Smooth muscle cell (in vitro differentiated cells): ENCODE measurements at regions not wholly inside any gene's neighbourhood (a gene's known extent, or its start where the extent isn't known, plus 50 kb on each side); places are given as distances from the start of the nearest gene placed in this dataset.

Source experiments
- DNase-seq: peaks from one replicate; lab custom pipeline; 2025; ENCODE audit not compliant: unreplicated experiment; lab: John Stamatoyannopoulos, UW
- H2AFZ ChIP-seq: fragments of 200-600 bp; sonication (generic); 2 replicates; pipeline ENCODE4 v1.6.0; 2016; ENCODE audit warnings: antibody characterized with exemption, low read depth, mild to moderate bottlenecking
- H3F3A ChIP-seq: fragments of 200-600 bp; sonication (generic); 2 replicates; pipeline ENCODE4 v1.6.0; 2017; ENCODE audit warnings: antibody characterized with exemption, low read depth
- H3K27ac ChIP-seq: fragments of 200-600 bp; sonication (generic); 2 replicates; pipeline ENCODE4 v1.5.1; 2016; ENCODE audit warnings: low read depth, mild to moderate bottlenecking
- H3K27me3 ChIP-seq: fragments of 200-600 bp; sonication (generic); 2 replicates; pipeline ENCODE4 v1.6.1; 2016; ENCODE audit warnings: low read depth, mild to moderate bottlenecking
- H3K36me3 ChIP-seq: fragments of 200-600 bp; sonication (generic); 2 replicates; pipeline ENCODE4 v1.5.1; 2016; ENCODE audit warnings: low read depth
- H3K4me1 ChIP-seq: fragments of 200-600 bp; sonication (generic); 2 replicates; pipeline ENCODE4 v1.5.1; 2016; ENCODE audit warnings: low read depth
- H3K4me2 ChIP-seq: fragments of 200-600 bp; sonication (generic); 2 replicates; pipeline ENCODE4 v1.6.0; 2016; ENCODE audit warnings: mild to moderate bottlenecking
- H3K4me3 ChIP-seq: fragments of 200-600 bp; sonication (generic); 2 replicates; pipeline ENCODE4 v1.5.1; 2016; ENCODE audit warnings: mild to moderate bottlenecking
- H3K79me2 ChIP-seq: fragments of 200-600 bp; sonication (generic); 2 replicates; pipeline ENCODE4 v1.6.0; 2016; ENCODE audit warnings: low read depth, mild to moderate bottlenecking
- H3K9ac ChIP-seq: fragments of 200-600 bp; sonication (generic); 2 replicates; pipeline ENCODE4 v1.6.0; 2016; ENCODE audit warnings: low read depth
- H3K9me3 ChIP-seq: fragments of 200-600 bp; sonication (generic); replicated peaks from 2 replicates; pipeline ENCODE4 v1.5.1; 2016; ENCODE audit warnings: low read depth
- H4K20me1 ChIP-seq: fragments of 200-600 bp; sonication (generic); 2 replicates; pipeline ENCODE4 v1.6.0; 2016; ENCODE audit warnings: low read depth
- CTCF ChIP-seq: fragments of 200-600 bp; sonication (generic); IDR thresholded peaks from 2 replicates; pipeline ENCODE4 v1.5.1; 2017; ENCODE audit warnings: borderline replicate concordance, mild to moderate bottlenecking, antibody characterized with exemption; ENCODE audit not compliant: insufficient read depth, poor library complexity, severe bottlenecking
- WGBS: methylation state at CpG from one replicate; pipeline ENCODE4 v1.1.7; 2016; ENCODE audit warnings: low lambda C conversion rate; 5-methylcytosine and 5-hydroxymethylcytosine counted together

- no peak overlapping the region for H3K9ac ChIP-seq
- DNase-seq, result no peak
- WGBS, result 63% methylated on average over 3 of the region's 3 CpGs
Observed at GRCh38 chr6:51260003-51260402, 441.3 kb downstream of the TFAP2B start.

GRCh38 chr6:51261691-51262090 lies 443.0 kb downstream of the TFAP2B start:
- no peak overlapping the region for H2AFZ ChIP-seq
- no peaks in the 10 kb centered on the region for H3K36me3 ChIP-seq
- TF ChIP-seq CTCF, result no peak
- no peaks in the 10 kb centered on the region for H4K20me1 ChIP-seq
- H3K4me1 ChIP-seq, result no peaks in the 10 kb centered on the region
- DNase-seq, result no peak
- no peak overlapping the region for H3K4me3 ChIP-seq
- no peak overlapping the region for H3K4me2 ChIP-seq
- H3K9ac ChIP-seq, result no peak overlapping the region
- H3K27me3 ChIP-seq, result no peaks in the 10 kb centered on the region
- no peaks in the 10 kb centered on the region for H3K79me2 ChIP-seq
- H3F3A ChIP-seq, result no peaks in the 10 kb centered on the region
- 81% methylated on average over 5 of the region's 5 CpGs for WGBS
- H3K9me3 ChIP-seq, result no peaks in the 10 kb centered on the region
- no peak overlapping the region for H3K27ac ChIP-seq

More at GRCh38 chr6:51260003-51260402, 441.3 kb downstream of the TFAP2B start:
- Histone ChIP-seq H3K9me3 (no peaks in the 10 kb centered on the region), H2AFZ (no peak overlapping the region), H3K4me1 (no peaks in the 10 kb centered on the region), H3K4me3 (no peak overlapping the region), H3K36me3 (no peaks in the 10 kb centered on the region), H3K79me2 (no peaks in the 10 kb centered on the region), H3K27ac (no peak overlapping the region), H3F3A (no peaks in the 10 kb centered on the region), H4K20me1 (no peaks in the 10 kb centered on the region), H3K4me2 (no peak overlapping the region), H3K27me3 (no peaks in the 10 kb centered on the region)
- no peak for TF ChIP-seq CTCF

GRCh38 chr6:51265426-51265825 lies 446.8 kb downstream of the TFAP2B start:
- no peak overlapping the region for H3K27ac ChIP-seq
- H3K9ac ChIP-seq, result no peak overlapping the region
- no peaks in the 10 kb centered on the region for H3K9me3 ChIP-seq
- WGBS, result 95% methylated on average over 3 of the region's 4 CpGs
- no peak for TF ChIP-seq CTCF
- no peaks in the 10 kb centered on the region for H3F3A ChIP-seq
- no peak overlapping the region for H3K4me3 ChIP-seq
- DNase-seq, result no peak
- H3K4me2 ChIP-seq, result no peak overlapping the region
- H3K36me3 ChIP-seq, result no peaks in the 10 kb centered on the region
- H2AFZ ChIP-seq, result no peak overlapping the region
- no peaks in the 10 kb centered on the region for H3K27me3 ChIP-seq
- H4K20me1 ChIP-seq, result no peaks in the 10 kb centered on the region
- no peaks in the 10 kb centered on the region for H3K4me1 ChIP-seq
- no peaks in the 10 kb centered on the region for H3K79me2 ChIP-seq

- TF ChIP-seq CTCF, result no peak
- Histone ChIP-seq H3K79me2 (no peaks in the 10 kb centered on the region), H3K27me3 (no peaks in the 10 kb centered on the region), H4K20me1 (no peaks in the 10 kb centered on the region), H3K4me3 (no peak overlapping the region), H3K9me3 (no peaks in the 10 kb centered on the region), H3K4me1 (no peaks in the 10 kb centered on the region), H3K27ac (no peak overlapping the region), H3K4me2 (no peak overlapping the region), H3K9ac (no peak overlapping the region), H3K36me3 (no peaks in the 10 kb centered on the region), H3F3A (no peaks in the 10 kb centered on the region), H2AFZ (no peak overlapping the region)
- no peak for DNase-seq
- WGBS, result 83% methylated on average over 1 of the region's 1 CpG
Observed at GRCh38 chr6:51266604-51267003, 447.9 kb downstream of the TFAP2B start.
